Neuron (in vitro differentiated cells): ENCODE measurements at regions not wholly inside any gene's neighbourhood (a gene's known extent, or its start where the extent isn't known, plus 50 kb on each side); places are given as distances from the start of the nearest gene placed in this dataset.
A peak's percentile ranks its signal among the peaks of the same experiment; 100 is the strongest.

Experiments used
- H2AFZ ChIP-seq: one replicate; pipeline ENCODE4 v1.6.1; 2013; ENCODE audit warnings: low read depth, mild to moderate bottlenecking, inconsistent platforms, low read length, moderate library complexity
- H3K27me3 ChIP-seq: one replicate; pipeline ENCODE4 v1.6.1; 2013; ENCODE audit warnings: low read length; ENCODE audit not compliant: insufficient read depth
- H3K36me3 ChIP-seq: one replicate; pipeline ENCODE4 v1.6.1; 2013; ENCODE audit warnings: low read length; ENCODE audit not compliant: insufficient read depth
- H3K4me1 ChIP-seq: one replicate; pipeline ENCODE4 v1.6.1; 2013; ENCODE audit warnings: low read length; ENCODE audit not compliant: insufficient read depth
- H3K4me3 ChIP-seq: 2 replicates; pipeline ENCODE4 v1.5.1; 2013; ENCODE audit warnings: mild to moderate bottlenecking, low read length, moderate library complexity
- H3K9me3 ChIP-seq: one replicate; pipeline ENCODE4 v1.6.1; 2013; ENCODE audit warnings: low read length

- H3K36me3 ChIP-seq, result no peaks in the 10 kb centered on the region
- no peak overlapping the region for H3K4me3 ChIP-seq
- H3K4me1 ChIP-seq, result no peaks in the 10 kb centered on the region
- no peak overlapping the region for H2AFZ ChIP-seq
- no peaks in the 10 kb centered on the region for H3K9me3 ChIP-seq
- no peaks in the 10 kb centered on the region for H3K27me3 ChIP-seq
Measured at GRCh38 chr9:26567976-26568375, 324.6 kb downstream of the CAAP1 start.

- H3K9me3 ChIP-seq, result no peaks in the 10 kb centered on the region
- no peaks in the 10 kb centered on the region for H3K27me3 ChIP-seq
- no peak overlapping the region for H3K4me3 ChIP-seq
- no peaks in the 10 kb centered on the region for H3K4me1 ChIP-seq
- H2AFZ ChIP-seq, result no peak overlapping the region
- no peaks in the 10 kb centered on the region for H3K36me3 ChIP-seq
Measured at GRCh38 chr9:26566141-26566540, 326.5 kb downstream of the CAAP1 start.

- no peaks in the 10 kb centered on the region for H3K4me1 ChIP-seq
- H3K9me3 ChIP-seq, result no peaks in the 10 kb centered on the region
- no peak overlapping the region for H2AFZ ChIP-seq
- H3K36me3 ChIP-seq, result no peaks in the 10 kb centered on the region
- H3K27me3 ChIP-seq, result no peaks in the 10 kb centered on the region
- H3K4me3 ChIP-seq, result no peak overlapping the region
Measured at GRCh38 chr9:26565118-26565517, 327.5 kb downstream of the CAAP1 start.

DNA sequence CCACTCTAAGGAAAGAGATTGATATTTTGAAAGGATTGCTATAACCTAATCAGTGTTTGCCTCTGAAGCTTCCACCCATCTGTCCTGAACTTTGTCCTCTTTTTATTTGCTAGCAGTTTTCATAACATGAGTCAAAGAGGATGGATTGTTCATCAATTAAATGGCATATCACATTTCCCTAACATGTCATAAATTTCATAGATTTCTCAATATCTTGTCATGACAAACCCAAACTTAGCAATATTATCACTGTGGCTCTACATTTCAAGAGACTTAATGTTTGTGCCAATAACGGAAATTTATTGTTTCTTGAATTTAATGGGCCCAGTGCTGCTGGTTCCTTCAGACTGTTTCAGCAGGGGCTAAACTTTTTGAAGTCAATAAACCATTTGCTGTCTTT, 330.3 kb downstream of the CAAP1 start:
- Histone ChIP-seq H3K9me3 (no peaks in the 10 kb centered on the region), H3K4me1 (no peaks in the 10 kb centered on the region), H3K27me3 (no peaks in the 10 kb centered on the region), H3K36me3 (no peaks in the 10 kb centered on the region), H3K4me3 (no peak overlapping the region), H2AFZ (no peak overlapping the region)

DNA sequence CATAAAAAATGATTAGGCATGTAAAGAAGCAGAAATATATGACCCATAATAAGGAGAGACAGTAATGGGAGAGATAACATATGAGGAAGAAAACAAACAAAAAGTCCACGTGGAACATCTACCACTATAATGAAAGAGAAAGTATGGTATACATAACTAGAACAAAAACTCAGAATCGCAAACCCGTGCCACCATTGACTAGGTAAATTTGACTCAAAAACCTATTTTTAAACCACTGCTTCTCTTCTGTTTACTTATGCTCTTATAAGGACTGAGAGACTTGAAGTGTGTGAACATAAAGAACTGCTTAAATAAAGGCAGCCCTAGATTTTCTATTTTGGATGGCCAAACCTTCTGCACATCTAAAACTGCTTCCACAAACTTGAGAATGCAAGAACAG, 330.7 kb downstream of the CAAP1 start:
- Histone ChIP-seq H2AFZ (no peak overlapping the region), H3K9me3 (no peaks in the 10 kb centered on the region), H3K36me3 (no peaks in the 10 kb centered on the region), H3K27me3 (no peaks in the 10 kb centered on the region), H3K4me3 (no peak overlapping the region), H3K4me1 (no peaks in the 10 kb centered on the region)

DNA sequence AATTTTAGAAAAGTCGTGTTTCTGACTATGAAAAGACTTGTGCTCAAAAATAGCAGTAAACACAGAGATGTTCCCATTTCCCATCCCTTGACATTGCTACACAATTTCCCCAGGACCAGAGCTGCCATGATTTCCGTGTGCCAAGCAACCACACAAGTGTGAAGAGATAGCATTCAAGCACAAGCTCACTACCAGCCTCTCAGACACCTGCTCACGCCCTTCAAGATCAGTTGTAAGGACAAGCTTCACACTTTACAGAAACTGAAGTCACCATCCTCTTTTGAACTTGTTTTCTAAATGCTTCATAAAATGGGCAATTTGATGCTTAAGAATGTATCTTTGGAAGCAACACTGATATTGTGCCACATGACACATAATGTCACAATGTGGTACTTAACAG, 333.1 kb downstream of the CAAP1 start:
- Histone ChIP-seq H2AFZ (no peak overlapping the region), H3K4me3 (no peak overlapping the region), H3K9me3 (no peaks in the 10 kb centered on the region), H3K36me3 (no peaks in the 10 kb centered on the region), H3K27me3 (no peaks in the 10 kb centered on the region), H3K4me1 (no peaks in the 10 kb centered on the region)

DNA sequence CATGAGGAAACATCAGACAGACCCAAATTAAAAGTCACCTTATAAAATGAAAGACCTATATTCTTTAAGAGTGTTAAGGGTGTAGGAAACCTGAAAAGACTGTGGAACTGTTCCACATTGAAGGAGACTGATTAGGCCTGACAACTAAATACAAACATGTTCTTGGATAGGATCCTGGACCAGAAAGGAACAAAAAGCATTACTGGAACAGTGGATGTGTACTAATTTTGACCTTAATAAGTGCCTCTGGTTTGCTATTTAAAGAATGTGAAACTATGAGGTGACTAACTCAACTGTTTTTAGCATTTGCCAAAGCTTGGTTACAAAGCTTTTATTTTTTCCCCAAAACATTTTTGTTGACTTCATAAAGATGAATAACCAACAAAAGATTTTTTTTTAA, 340.6 kb downstream of the CAAP1 start:
- H3K27me3 ChIP-seq, result no peaks in the 10 kb centered on the region
- no peaks in the 10 kb centered on the region for H3K36me3 ChIP-seq
- peaks cover 21% of the 10 kb centered on the region for H3K4me1 ChIP-seq
- H2AFZ ChIP-seq, result no peak overlapping the region
- H3K4me3 ChIP-seq, result no peak overlapping the region
- H3K9me3 ChIP-seq, result no peaks in the 10 kb centered on the region

DNA sequence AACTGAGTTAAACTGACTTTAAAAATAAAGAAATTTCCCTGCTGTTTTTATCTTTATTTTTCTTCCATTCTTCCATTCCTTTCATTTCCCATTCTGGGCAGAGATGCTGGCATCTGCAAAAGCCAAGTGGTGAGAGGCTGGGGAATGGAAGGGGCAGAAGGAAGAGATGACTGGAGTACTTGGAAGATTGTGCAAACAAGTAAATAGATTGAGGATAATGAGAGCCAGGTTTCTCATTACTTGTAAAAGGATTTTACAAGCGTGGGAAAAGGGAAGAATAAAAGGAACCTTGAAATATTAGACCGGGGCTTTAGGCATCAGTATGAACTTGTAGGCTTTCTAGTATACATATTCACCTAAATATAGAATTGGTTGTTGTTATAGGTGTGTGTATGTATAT, 341.2 kb downstream of the CAAP1 start:
- H3K9me3 ChIP-seq, result no peaks in the 10 kb centered on the region
- no peak overlapping the region for H2AFZ ChIP-seq
- no peaks in the 10 kb centered on the region for H3K27me3 ChIP-seq
- no peaks in the 10 kb centered on the region for H3K36me3 ChIP-seq
- H3K4me1 ChIP-seq, result peaks cover 21% of the 10 kb centered on the region
- H3K4me3 ChIP-seq, result no peak overlapping the region

DNA sequence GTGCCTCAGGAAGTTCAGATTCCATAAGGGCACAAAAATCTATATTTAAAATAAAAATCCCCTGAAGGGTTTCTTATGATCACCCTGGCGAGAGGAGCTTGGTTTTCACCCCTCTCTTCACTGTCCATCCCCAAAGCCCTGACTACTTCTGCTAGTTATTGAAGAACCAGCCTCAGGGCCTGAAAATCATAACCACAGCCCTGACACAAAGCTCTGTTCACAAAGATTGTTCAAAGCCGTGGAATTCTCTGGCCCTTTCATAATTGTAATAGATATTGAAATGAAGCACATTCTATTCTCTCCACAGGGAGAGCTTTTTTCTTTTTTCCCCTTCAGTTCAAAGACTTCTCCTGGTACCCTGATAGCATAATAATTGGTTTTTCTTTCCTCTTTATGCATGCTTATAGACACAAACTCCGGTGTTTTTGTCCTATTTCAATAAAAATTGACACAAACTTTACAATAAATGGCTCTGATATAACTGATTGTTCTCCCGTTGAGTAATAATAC, 343.8 kb downstream of the CAAP1 start:
- Histone ChIP-seq H3K4me3 (no peak overlapping the region), H3K9me3 (no peaks in the 10 kb centered on the region), H3K27me3 (no peaks in the 10 kb centered on the region), H3K36me3 (no peaks in the 10 kb centered on the region), H3K4me1 (peaks cover 21% of the 10 kb centered on the region), H2AFZ (peak overlapping the region; percentile 39)

DNA sequence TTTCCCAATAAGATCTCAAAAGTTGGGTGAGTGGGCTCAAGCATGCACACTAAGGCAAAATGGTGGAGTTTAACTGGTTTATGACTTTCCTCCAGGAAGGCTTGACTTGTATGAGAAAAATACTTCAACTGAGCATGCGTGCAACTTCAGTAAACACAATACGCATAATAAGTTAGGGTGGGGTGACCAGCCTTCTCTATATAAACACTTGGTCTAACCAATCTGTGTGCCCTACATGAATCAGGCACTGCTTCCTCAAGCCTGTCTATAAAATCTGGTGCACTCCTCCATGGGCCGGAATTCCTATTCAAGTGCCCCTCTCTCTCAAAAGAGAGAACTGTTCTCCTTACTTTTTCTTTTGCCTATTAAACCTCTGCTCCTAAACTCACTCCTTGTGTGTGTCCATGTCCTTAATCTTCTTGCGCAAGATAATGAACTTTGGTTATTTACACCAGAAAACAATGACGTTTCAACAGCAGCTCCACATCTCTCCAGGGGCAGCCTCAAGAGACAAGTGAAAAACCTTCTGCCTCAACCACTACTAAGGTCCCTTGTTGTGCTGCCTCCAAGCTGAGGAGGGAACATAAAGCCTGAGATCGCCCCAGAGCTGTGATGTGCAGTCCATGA, 352.6 kb downstream of the CAAP1 start:
- Histone ChIP-seq H2AFZ (no peak overlapping the region), H3K4me3 (no peak overlapping the region), H3K27me3 (no peaks in the 10 kb centered on the region), H3K36me3 (no peaks in the 10 kb centered on the region), H3K9me3 (peaks cover 2% of the 10 kb centered on the region), H3K4me1 (no peaks in the 10 kb centered on the region)

GRCh38 chr9:26537211-26537610, 355.4 kb downstream of the CAAP1 start:
- no peak overlapping the region for H3K4me3 ChIP-seq
- no peaks in the 10 kb centered on the region for H3K4me1 ChIP-seq
- no peaks in the 10 kb centered on the region for H3K36me3 ChIP-seq
- H3K27me3 ChIP-seq, result no peaks in the 10 kb centered on the region
- no peak overlapping the region for H2AFZ ChIP-seq
- peaks cover 2% of the 10 kb centered on the region for H3K9me3 ChIP-seq

GRCh38 chr9:26535151-26535550, 357.5 kb downstream of the CAAP1 start:
- H2AFZ ChIP-seq, result no peak overlapping the region
- H3K36me3 ChIP-seq, result no peaks in the 10 kb centered on the region
- H3K9me3 ChIP-seq, result peaks cover under 1% of the 10 kb centered on the region

DNA sequence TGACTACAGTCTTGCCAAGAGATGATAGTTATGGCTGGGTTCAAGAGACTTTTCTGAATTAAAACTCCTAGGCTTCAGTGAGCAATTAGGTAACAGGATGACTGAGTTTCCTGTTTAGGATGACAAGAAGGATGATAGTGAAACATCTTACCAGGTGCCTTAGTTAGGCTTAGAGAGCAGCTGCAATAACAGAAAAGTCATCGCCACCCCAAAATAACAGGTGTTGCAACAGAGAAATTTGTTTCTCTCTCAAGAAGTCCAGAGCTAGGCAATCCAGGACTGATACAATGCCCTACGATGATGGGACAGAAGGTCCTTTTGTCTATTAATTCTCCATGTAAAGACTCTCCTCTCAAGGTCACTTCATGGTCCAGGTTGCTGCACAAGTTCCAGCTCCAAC, 361.8 kb downstream of the CAAP1 start:
- Histone ChIP-seq H3K36me3 (no peaks in the 10 kb centered on the region), H2AFZ (no peak overlapping the region), H3K9me3 (no peaks in the 10 kb centered on the region), H3K4me3 (no peak overlapping the region), H3K27me3 (no peaks in the 10 kb centered on the region), H3K4me1 (no peaks in the 10 kb centered on the region)

More at GRCh38 chr9:26535151-26535550, 357.5 kb downstream of the CAAP1 start:
- H3K27me3 ChIP-seq, result no peaks in the 10 kb centered on the region
- H3K4me3 ChIP-seq, result no peak overlapping the region
- no peaks in the 10 kb centered on the region for H3K4me1 ChIP-seq

GRCh38 chr9:26527931-26528330, 364.7 kb downstream of the CAAP1 start:
- H3K9me3 ChIP-seq, result no peaks in the 10 kb centered on the region
- H3K4me3 ChIP-seq, result no peak overlapping the region
- no peak overlapping the region for H2AFZ ChIP-seq
- H3K36me3 ChIP-seq, result no peaks in the 10 kb centered on the region
- no peaks in the 10 kb centered on the region for H3K27me3 ChIP-seq
- H3K4me1 ChIP-seq, result no peaks in the 10 kb centered on the region
